ENCODE measurements at regions not wholly inside any gene's neighbourhood (a gene's known extent, or its start where the extent isn't known, plus 50 kb on each side); places are given as distances from the start of the nearest gene placed in this dataset.

DNA sequence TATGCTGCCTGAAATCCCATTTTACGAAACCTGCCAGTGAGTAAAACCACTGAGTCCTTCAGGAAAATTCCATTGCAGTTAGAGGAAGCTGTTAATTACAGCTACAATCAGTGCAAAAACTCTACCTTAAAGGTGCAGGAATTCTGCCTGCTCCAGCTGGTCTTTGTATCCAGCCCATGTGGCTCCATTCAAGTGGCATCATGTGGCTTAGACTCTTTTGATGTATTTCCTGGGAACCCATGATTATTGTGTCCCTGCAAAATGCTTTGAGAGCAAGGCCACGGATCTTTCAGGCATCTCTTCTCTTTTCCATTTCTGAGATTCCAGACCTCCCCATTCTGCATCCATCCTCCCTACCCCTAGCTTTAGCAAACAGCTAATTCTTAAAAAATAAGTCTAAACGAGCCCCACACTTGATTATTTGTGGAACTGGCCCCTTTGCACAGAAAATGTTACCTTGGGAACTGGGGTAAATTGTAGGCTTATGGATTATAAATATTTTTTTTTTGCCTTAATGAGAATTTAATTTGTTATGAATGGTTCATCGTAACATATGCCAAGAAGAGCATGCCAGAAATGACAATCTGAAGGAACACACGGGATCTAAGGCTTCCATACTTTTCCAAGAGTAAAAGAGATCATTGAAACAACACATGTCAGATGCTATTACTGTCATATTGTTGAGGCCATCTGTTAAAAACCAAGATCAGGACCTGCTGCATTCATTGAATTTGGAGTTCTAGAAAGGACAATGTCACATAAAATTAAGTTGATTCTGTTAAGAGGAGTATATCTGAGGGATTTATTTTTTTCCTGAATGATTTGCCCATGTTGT is 144.6 kb downstream of the TPH2 start:
- DNase-seq, result no peak

DNA sequence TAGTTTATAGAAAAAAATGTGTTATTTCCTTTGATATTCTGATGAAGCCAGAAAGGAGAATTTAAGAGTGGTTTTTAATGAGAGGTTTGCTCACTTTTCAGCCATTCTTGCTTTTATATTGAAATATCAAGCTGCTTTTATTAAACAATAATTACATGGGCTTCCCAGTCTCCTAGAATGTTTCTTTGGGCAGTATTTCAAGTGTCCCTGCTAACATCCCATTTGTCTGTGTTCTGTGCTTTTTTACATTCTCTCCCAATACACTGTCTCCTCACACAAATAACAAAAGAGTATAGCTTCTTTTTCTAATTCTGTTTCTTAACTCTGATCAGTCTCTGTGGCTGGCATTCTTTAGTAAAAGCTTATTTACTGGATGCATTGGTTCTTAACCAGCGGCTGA is 145.4 kb downstream of the TPH2 start:
- no peak for DNase-seq

DNA sequence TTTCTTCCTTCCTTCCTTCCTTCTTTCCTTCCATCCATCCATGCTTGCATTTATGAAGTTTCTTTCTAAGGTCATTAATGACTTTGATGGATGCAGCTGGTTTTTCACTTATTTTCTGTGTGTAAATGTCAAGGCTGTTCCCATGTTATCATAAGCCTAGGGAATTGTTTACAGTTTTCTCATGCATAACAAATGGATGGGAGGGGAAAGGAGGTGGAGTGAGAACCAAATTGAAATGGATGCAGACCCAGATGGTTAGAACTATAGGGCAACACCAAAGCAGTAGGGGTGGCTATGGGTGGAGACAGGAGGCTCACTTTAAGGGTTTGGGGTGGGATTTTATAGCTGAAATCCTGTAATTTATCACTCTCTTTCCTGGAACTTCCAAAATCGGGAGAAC is 146.2 kb downstream of the TPH2 start:
- no peak for DNase-seq

- peak; percentile 98 for DNase-seq
These were observed 151.0 kb downstream of the TPH2 start for GRCh38 chr12:72089678-72090077.

GRCh38 chr12:72093424-72093823 is 154.8 kb downstream of the TPH2 start:
- no peak for DNase-seq

DNA sequence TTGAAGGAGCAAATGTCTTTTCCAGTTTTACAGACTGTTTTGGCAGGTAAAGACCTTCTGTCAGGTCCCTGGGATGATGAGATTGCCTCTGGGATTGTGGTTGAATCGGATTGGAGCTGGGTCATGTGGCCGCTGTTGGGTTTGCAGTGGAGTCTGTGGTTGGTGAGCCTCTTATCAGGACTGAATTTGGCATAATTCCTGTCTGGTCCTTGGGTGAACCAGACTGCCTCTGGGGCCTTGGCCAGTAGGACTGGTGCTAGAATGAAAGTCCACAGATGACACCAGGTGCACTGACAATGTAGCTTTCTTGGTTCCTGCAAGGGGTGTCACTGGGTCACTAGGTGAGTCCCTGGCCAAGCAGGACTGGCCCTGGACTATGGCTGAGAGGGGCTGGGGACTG is 155.3 kb downstream of the TPH2 start:
- DNase-seq, result no peak

- DNase-seq, result no peak
These were observed 155.8 kb downstream of the TPH2 start for GRCh38 chr12:72094490-72094889.

DNA sequence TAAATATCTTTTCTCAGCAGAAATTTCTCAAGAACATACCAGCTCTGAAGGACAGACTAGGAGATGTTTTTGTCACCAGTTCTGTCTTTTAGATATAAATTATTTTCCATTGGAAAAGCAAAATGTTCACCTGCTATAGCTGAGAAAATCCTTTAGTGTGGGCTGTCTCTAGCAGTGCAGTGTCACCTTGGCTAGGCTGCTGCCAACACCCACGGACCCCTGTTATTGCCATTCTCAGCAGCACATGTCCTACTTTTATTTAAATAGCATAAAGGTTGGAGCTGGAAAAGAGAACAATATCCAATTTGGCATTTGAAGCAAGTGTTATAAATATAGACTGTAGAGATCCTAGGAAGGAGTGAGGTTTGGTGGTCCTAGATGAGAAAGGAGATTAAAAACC is 156.4 kb downstream of the TPH2 start:
- DNase-seq, result no peak

GRCh38 chr12:72098622-72099021 is 160.0 kb downstream of the TPH2 start:
- DNase-seq, result no peak

DNA sequence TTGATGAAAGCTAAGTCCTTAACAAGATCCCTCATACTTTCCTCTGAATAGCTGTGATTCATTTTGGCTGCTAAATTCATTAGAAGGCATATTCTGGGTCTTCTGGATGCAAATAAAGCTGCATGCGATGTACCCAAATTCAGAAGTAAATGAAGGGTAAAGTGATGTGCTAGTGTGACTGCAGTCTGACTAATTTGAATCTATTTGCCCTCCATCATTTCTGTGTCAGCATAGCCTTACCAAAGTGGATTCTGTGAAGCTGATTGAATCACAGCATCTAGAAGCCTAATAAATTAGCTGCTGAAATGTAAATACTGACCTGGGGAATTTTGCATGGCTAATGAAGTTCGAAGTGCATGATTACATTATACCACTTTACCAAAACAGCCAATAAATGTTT is 162.2 kb downstream of the TPH2 start:
- no peak for DNase-seq

GRCh38 chr12:72102150-72102549 is 163.5 kb downstream of the TPH2 start:
- DNase-seq, result no peak

- no peak for DNase-seq
These were observed 166.3 kb upstream of the TRHDE start for GRCh38 chr12:72105849-72106248.

DNA sequence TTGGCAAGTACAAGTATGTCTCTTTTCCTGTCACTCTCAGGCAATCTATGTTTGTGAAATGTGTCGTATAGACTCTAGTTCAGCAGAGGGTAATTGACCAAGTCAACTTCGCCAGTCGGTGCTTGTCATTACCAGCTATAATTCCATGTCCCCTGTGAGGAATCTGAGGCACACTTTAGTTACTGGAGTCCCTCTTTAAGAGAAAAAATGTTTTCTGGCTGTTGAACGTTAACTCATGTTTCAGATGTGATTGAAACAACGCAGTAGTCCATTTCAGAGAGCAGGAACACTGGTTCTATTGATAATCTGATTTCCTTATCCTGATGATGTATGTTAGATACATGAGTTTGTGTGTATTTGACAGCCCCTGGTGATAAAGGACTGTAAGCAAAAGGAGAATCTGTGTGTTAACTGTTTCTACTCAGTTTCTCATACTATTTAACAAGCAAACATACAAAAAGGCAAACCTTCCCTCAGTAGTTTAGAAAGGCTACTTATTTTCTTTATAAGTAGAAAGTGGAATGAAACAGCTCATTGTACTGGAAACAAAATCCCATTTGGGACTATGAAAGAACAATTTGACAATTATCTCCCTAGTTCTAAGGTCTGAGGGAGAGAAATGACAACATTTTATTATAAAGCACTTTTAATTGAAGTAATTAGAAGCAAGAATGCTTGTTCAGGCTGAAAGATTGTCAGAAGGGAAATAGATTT is 161.1 kb upstream of the TRHDE start:
- no peak for DNase-seq

GRCh38 chr12:72111706-72112105 is 160.5 kb upstream of the TRHDE start:
- DNase-seq, result no peak

GRCh38 chr12:72133497-72134055 is 138.6 kb upstream of the TRHDE start:
- DNase-seq, result no peak

DNA sequence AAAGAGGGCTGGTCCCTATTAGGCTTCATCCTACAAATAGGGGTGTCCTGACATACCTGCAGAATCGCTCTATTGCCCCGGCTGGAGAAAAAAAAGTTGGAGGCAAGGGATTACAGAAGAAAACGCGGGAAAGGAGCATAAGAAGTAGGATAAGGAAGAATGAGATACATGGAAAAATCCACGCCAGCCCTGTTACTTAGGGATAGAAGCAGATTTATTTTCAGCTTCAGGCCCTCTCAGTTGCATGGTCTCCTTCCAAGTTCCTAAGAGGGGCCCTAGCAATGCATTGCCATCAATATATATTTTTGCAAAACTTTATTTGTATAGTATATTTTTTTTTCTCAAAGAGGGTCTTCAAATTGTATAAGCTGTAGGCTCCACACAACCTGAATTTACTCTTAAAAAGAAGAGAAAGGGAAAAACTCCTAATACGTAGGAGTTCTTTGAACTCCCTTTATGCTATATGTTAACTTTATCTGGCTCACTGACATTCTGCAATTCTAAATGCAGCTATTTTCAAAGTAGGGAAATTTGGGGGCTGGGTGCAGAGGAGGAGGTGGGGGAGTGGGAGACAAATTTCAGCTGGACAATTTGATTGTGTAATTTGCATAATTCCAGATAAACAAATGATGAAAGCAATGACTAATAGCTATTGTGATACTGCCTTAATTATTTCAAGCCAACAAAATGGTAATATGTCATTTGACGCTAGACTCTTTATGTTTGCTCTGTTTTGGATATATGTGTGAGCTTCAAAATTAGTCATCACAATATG is 137.7 kb upstream of the TRHDE start:
- DNase-seq, result no peak

DNA sequence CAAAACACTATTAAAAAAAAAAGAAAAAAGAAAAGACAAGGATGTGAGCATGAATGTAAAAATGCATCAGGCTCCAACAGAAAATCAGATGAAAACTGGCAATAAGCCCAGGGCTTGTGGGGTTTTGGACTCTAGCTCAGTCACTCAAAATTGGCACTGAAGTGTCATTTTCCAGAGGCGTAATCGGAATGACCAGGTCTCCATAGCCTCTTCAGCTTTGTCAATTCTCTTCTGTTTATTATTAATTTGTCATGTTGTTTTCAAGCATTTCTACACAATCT is 137.2 kb upstream of the TRHDE start:
- no peak for DNase-seq

- DNase-seq, result no peak
These were observed 135.4 kb upstream of the TRHDE start for GRCh38 chr12:72136792-72137191.

DNA sequence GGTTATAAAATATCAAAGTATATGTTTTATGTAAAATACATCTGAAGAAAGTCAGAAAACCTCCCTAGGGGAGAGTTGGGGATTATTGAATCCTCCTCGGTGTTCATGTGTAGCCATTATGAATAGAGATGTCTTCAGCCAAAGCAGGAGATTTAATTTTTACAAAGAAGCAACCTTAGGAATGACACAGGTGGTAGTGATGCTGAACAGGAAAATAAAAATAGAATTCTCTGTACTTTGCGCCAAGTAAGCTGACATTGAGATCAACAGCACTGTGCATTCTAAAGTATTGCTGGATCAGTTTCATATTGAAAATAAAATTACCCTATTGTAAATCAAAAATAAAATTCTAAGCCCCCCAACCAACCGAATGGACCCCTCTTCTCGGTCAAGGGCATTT is 132.8 kb upstream of the TRHDE start:
- no peak for DNase-seq

- DNase-seq, result no peak
These were observed 130.8 kb upstream of the TRHDE start for GRCh38 chr12:72141381-72141780.

- DNase-seq, result no peak
These were observed 127.6 kb upstream of the TRHDE start for GRCh38 chr12:72144553-72144952.

DNA sequence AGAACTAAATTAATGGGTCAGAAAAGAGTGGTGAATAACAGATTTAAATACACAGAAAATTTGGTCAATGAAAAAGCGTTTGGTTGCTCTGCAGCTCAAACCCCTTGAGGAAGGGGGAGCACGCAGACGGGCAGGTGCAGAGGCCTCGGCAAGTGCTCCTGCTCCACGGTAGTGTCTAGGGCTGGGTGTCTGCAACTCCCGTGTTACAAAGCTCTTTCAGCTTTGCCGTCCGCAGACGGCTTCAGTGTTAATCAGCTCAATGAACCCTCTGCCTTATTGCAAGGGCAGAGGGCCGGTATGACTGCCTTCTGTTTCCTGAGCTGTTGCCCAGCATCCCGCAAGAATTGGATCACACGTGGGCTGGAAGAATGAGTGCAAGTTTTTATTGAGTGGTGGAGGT is 125.7 kb upstream of the TRHDE start:
- no peak for DNase-seq

- no peak for DNase-seq
These were observed 123.5 kb upstream of the TRHDE start for GRCh38 chr12:72148709-72149108.

DNA sequence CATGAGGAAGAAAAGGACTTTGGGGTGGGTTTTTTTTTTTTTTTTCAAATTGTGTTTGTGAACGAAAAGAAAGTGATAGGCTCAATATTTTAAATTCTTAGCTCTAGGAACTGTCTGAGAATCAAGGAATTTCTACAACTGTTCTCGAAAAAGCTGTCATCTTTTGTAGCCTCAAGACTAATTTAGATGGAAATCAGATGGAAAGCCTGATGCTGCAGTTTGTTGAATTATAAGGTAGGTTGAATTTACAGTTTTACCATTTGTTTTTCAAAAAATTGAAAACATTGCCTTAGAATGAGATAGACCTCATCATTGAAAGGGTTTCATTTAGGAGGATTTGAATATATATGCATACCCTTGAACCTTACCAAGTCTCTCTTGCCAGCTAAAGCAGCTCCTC is 109.3 kb upstream of the TRHDE start:
- no peak for DNase-seq

Measured in NCI-H1417 treated with DMSO at 0.1 percent for 48 hours (cell line).